Caco-2 (cell line): ENCODE measurements at regions not wholly inside any gene's neighbourhood (a gene's known extent, or its start where the extent isn't known, plus 50 kb on each side); places are given as distances from the start of the nearest gene placed in this dataset.

Source experiments
- BruUV-seq: library from RNA; stranded (reverse); fragments of 400-500 nt; replicated peaks from 2 replicates; lab custom pipeline; 2021; lab: Mats Ljungman, UMichigan
- CTCF ChIA-PET: fragments of 300-600 bp; sonication (Branson Sonifier 250); formaldehyde crosslinking; loops from one replicate; lab custom pipeline; 2022; ENCODE audit warnings: antibody characterized with exemption; lab: Charles Lee
- POLR2A ChIA-PET: fragments of 300-600 bp; sonication (Branson Sonifier 250); formaldehyde crosslinking; loops from one replicate; lab custom pipeline; 2022; ENCODE audit warnings: antibody characterized with exemption; lab: Charles Lee
- DNase-seq, 2 experiments: peaks; one replicate each; pipeline versions ENCODE4 v3.0.0 to v3.0.0-alpha.2; 2020 to 2022
- H3K27me3 ChIP-seq: replicated peaks from 2 replicates; pipeline ENCODE4 v1.6.0; 2011; ENCODE audit warnings: low read length; ENCODE audit not compliant: control insufficient read depth, insufficient read depth
- H3K36me3 ChIP-seq: 2 replicates; pipeline ENCODE4 v1.5.1; 2011; ENCODE audit warnings: low read length; ENCODE audit not compliant: control insufficient read depth, insufficient read depth
- H3K4me1 ChIP-seq: fragments of 250-450 bp; sonication (Bioruptor Pico); 2 replicates; pipeline ENCODE4 v1.5.1; 2020; ENCODE audit warnings: mild to moderate bottlenecking
- H3K4me3 ChIP-seq: 2 replicates; pipeline ENCODE4 v1.5.1; 2011; ENCODE audit warnings: low read depth, mild to moderate bottlenecking, control low read depth, low read length
- H3K9me3 ChIP-seq: fragments of 250-450 bp; sonication (Bioruptor Pico); 2 replicates; pipeline ENCODE4 v1.5.1; 2020; ENCODE audit warnings: mild to moderate bottlenecking, moderate library complexity
- H3K27ac Mint-ChIP-seq: one replicate; pipeline ENCODE4 v1.8.0; 2022; ENCODE audit warnings: mixed read lengths; ENCODE audit not compliant: unreplicated experiment
- H3K27me3 Mint-ChIP-seq: one replicate; pipeline ENCODE4 v1.8.0; 2022; ENCODE audit warnings: mixed read lengths; ENCODE audit not compliant: insufficient read depth, unreplicated experiment
- H3K36me3 Mint-ChIP-seq: one replicate; pipeline ENCODE4 v1.8.0; 2022; ENCODE audit warnings: mild to moderate bottlenecking, mixed read lengths; ENCODE audit not compliant: insufficient read depth, unreplicated experiment
- H3K4me1 Mint-ChIP-seq: one replicate; pipeline ENCODE4 v1.8.0; 2022; ENCODE audit warnings: low read depth, mixed read lengths; ENCODE audit not compliant: unreplicated experiment
- H3K4me3 Mint-ChIP-seq: one replicate; pipeline ENCODE4 v1.8.0; 2022; ENCODE audit warnings: mild to moderate bottlenecking, moderate library complexity, mixed read lengths; ENCODE audit not compliant: unreplicated experiment
- H3K9me3 Mint-ChIP-seq: one replicate; pipeline ENCODE4 v1.8.0; 2022; ENCODE audit warnings: mixed read lengths; ENCODE audit not compliant: unreplicated experiment
- CTCF ChIP-seq, 2 experiments: fragments of 200-600 bp in 1 of 2; IDR thresholded peaks; 1 replicate in 1 of 2; 2 replicates in 1 of 2; pipeline versions ENCODE4 v1.5.1 to v1.8.0; 2011 to 2022; ENCODE audit warnings: antibody characterized with exemption in 1 of 2, control low read depth in 1 of 2, inconsistent platforms in 1 of 2, low read depth in 1 of 2, low read length in 1 of 2, mild to moderate bottlenecking in 1 of 2, moderate library complexity in 1 of 2; ENCODE audit not compliant: insufficient read depth in 1 of 2, severe bottlenecking in 1 of 2, unreplicated experiment in 1 of 2
- intact Hi-C: fragments of 100-400 bp; cut with micrococcal nuclease; formaldehyde crosslinking; loops from one replicate; pipeline ENCODE4 v1.10.0; 2022; ENCODE audit not compliant: unreplicated experiment

DNA sequence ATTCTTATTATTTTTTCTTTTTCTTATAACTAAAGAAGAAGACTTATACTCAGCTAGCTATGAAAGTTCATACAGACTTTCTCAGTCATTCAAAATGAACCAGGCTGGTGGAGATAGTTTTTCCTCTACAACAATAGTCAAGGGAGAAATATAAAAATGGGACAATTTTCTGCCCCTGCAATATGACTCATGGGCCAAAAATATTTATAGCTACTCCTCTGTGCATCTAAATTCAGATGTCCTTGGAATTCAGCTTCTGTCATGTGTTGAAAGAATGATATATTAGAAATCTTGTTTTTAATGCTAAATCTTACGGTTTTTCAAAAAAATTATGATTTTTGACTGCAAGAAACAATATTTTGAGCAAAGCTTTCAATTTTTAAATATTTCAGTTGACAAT lies 237.2 kb upstream of the SYT10 start:
- TF ChIP-seq CTCF (IDR thresholded peaks at IDR 0.05; ENCODE audit: insufficient read depth in 1 of 2, low read depth in 1 of 2, low read length in 1 of 2, severe bottlenecking in 1 of 2, unreplicated experiment in 1 of 2): no peak
- no peak overlapping the region for H3K27ac Mint-ChIP-seq
- ChIA-PET POLR2A (no interaction called here), CTCF (no interaction called here)
- intact Hi-C loops: no loop called here
- no peaks in the 10 kb centered on the region for H3K4me1 Mint-ChIP-seq
- no peaks in the 10 kb centered on the region for H3K9me3 Mint-ChIP-seq
- DNase-seq: no peak
- H3K9me3 ChIP-seq: no peaks in the 10 kb centered on the region
- no peaks in the 10 kb centered on the region for H3K36me3 ChIP-seq
- H3K4me3 ChIP-seq: no peak overlapping the region
- H3K36me3 Mint-ChIP-seq: no peaks in the 10 kb centered on the region
- H3K4me3 Mint-ChIP-seq: no peak overlapping the region
- H3K27me3 ChIP-seq: no peaks in the 10 kb centered on the region
- H3K27me3 Mint-ChIP-seq: peaks cover 7% of the 10 kb centered on the region
- BruUV-seq: no TSS peak
- no peaks in the 10 kb centered on the region for H3K4me1 ChIP-seq

DNA sequence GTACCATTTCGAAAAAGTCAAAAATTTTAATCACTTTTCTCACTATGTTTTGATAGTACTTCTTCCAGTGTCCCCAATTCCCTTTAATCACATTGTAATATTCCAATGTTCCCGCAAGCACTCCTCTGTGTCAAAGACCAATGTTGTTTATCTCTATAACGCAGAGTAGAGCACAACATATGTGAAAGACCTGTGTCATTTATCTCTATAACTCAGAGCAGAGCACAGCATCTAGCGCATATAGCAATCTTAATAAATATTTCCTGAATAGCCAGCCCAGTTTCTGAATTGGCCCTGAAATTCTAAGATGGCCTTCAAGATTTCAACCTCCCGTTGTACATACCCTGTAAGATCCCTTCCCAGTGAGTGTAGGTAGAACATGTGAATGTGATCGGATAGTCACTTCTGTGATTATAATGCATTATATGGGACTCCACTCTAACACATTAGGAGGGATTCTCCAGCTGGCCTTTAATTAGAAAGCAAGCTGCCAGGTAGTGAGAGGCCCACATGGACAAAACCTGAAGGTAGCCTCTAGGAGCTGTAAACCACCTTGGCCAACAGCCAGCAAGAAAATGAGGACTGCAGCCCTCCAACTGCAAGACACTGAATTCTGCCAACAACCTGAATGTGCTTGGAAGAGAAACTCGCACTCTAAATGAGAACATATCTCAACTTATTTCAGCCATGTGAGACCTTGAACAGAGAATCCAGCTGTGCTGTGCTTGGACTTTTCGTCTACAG lies 238.8 kb upstream of the SYT10 start:
- DNase-seq: no peak
- Mint-ChIP-seq H3K27me3 (peaks cover 4% of the 10 kb centered on the region), H3K4me1 (no peaks in the 10 kb centered on the region), H3K4me3 (no peak overlapping the region), H3K36me3 (no peaks in the 10 kb centered on the region), H3K9me3 (no peaks in the 10 kb centered on the region), H3K27ac (no peak overlapping the region)
- no peak overlapping the region for H3K4me3 ChIP-seq
- H3K27me3 ChIP-seq: no peaks in the 10 kb centered on the region
- POLR2A ChIA-PET: no interaction called here
- intact Hi-C loops: no loop called here
- no peaks in the 10 kb centered on the region for H3K9me3 ChIP-seq
- CTCF ChIA-PET: no interaction called here
- H3K36me3 ChIP-seq: no peaks in the 10 kb centered on the region
- no peaks in the 10 kb centered on the region for H3K4me1 ChIP-seq
- TF ChIP-seq CTCF (IDR thresholded peaks at IDR 0.05; ENCODE audit: insufficient read depth in 1 of 2, low read depth in 1 of 2, low read length in 1 of 2, severe bottlenecking in 1 of 2, unreplicated experiment in 1 of 2): no peak
- no TSS peak for BruUV-seq

- no peak for DNase-seq
- H3K4me3 Mint-ChIP-seq: no peak overlapping the region
- POLR2A ChIA-PET: no interaction called here
- Histone ChIP-seq H3K9me3 (no peaks in the 10 kb centered on the region; the same call in 1 of the 2 replicates), H3K36me3 (no peaks in the 10 kb centered on the region), H3K27me3 (no peaks in the 10 kb centered on the region), H3K4me1 (no peaks in the 10 kb centered on the region), H3K4me3 (no peak overlapping the region)
- intact Hi-C loops: no loop called here
- peaks cover 9% of the 10 kb centered on the region for H3K9me3 Mint-ChIP-seq
- H3K36me3 Mint-ChIP-seq: no peaks in the 10 kb centered on the region
- no peaks in the 10 kb centered on the region for H3K4me1 Mint-ChIP-seq
- BruUV-seq: no TSS peak
- no peak overlapping the region for H3K27ac Mint-ChIP-seq
- H3K27me3 Mint-ChIP-seq: peaks cover 2% of the 10 kb centered on the region
- TF ChIP-seq CTCF (IDR thresholded peaks at IDR 0.05; ENCODE audit: insufficient read depth in 1 of 2, low read depth in 1 of 2, low read length in 1 of 2, severe bottlenecking in 1 of 2, unreplicated experiment in 1 of 2): no peak
- CTCF ChIA-PET: no interaction called here
Observed at GRCh38 chr12:33690562-33690961, 250.9 kb upstream of the SYT10 start.
